Left lobe of liver (tissue), 2 donors: ENCODE measurements at regions not wholly inside any gene's neighbourhood (a gene's known extent, or its start where the extent isn't known, plus 50 kb on each side); places are given as distances from the start of the nearest gene placed in this dataset.
"Not testable (repeated sequence)": the region's sequence is repeated elsewhere in the genome, so short reads cannot be mapped to it uniquely, and the experiment has no call there.

Source experiments
- ATAC-seq: fragments of 200-7000 bp; cut with Tn5 transposase; one replicate; pipeline ENCODE4 v1.9.1; 2020; ENCODE audit warnings: mild to moderate bottlenecking, moderate library complexity
- DNase-seq: peaks from one replicate; pipeline ENCODE4 v3.0.0-alpha.2; 2020; ENCODE audit warnings: low spot score
- donor health status: DM: no; HTN: no; CAD: no; lungs with moderate emphysema.
- donor health status: DM: no; HTN: yes; CAD: no.

DNA sequence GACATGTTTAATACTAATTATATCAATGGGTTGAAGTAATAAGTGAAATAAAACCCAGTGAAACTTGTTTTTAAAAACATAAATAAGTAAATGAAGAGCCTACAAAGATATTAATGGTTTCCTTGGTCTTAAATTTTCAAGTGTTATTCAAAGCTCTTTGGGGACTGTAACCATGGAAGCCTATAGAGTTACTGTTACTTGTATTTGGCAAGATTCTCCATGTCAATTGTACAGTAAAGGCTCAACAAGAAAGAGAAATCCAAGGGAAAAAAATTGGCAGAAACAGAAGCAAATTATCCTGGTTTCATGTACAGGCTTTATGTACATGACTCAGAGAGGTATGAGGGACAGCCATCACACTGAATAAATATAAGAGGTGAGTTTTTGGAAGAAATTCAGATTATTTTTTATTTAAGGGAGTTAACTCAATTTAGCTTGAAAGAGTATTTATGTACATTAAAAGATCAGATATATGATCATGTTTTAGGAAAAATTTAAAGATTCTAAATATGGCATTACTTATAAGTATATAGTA, 151.1 kb upstream of the HMGA2 start:
- DNase-seq, result no peak
- no peak for ATAC-seq

DNA sequence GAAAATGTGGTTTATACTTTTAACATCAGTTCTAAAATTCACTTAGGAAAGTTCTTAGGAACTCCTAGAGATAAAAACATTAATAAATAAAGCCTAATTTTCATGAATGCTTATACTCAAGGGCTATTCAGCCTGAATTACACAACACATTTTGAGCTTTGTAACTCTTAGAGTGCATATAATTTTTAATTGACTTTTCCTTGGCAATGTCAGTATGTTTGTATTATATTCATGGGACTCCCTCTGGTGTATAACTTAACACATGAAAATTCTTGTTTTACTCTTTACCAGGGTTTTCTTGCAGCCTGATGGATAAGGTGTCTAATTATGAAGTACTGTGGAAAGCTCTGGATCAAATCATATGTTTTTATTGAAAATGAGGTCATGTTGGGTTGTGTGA, 150.6 kb upstream of the HMGA2 start:
- ATAC-seq, result no peak

GRCh38 chr12:65675141-65675621, 149.1 kb upstream of the HMGA2 start:
- ATAC-seq (no peak), DNase-seq (no peak)

More for the DNA sequence above, 150.6 kb upstream of the HMGA2 start:
- no peak for DNase-seq

DNA sequence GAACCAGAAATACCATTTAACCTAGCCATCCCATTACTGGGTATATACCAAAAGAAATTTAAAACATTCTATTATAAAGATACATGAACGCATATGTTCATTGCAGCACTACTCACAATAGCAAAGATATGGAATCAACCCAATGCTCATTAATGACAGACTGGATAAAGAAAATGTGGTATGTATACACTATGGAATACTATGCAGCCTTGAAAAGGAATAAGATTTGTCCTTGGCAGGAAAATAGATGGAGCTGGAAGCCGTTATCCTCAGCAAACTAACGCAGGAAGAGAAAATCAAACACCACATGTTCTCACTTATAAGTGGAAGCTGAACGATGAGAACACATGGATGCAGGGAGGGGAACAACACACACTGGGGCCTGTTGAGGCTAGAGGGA, 146.1 kb upstream of the HMGA2 start:
- not testable (repeated sequence) for ATAC-seq, DNase-seq

GRCh38 chr12:65681226-65681625, 143.1 kb upstream of the HMGA2 start:
- ATAC-seq (no peak), DNase-seq (no peak)

GRCh38 chr12:65682112-65682511, 142.2 kb upstream of the HMGA2 start:
- no peak for DNase-seq
- no peak for ATAC-seq

DNA sequence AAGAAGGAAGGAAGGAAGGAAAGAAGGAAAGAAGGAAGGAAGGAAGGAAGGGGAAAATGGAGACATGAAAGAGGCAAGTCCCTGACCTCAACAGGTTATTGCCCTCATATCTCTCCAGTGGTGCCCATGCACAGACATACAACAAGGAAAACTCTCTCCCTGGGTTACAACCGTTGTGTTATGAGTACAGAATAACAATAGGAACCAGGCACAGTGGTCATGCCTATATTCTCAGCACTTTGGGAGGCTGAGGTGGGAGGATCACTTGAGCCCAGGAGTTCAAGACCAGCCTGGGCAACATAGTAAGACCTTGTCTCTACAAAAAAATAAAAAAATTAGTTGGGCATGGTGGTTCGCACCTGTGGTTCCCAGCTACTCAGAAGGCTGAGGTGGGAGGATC, 139.4 kb upstream of the HMGA2 start:
- ATAC-seq (no peak), DNase-seq (no peak)

DNA sequence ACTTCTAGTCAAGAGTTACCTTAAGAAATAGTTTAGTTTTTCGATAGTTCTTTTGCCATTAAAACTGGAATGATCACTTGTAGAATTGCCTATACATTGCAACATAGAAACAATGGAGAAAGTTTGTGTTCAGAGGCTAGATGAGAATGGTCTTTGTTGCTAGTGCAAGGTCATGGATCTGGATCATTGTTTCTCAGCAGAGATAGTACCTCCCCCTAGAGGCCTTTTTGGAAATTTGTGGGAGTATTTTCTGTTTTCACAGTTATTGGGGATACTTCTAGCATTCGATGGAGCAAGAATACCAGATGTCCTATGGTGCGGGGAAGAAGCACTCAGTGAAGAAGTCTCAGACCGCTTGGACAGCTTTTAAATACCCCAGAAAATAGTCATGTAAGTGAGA, 138.8 kb upstream of the HMGA2 start:
- DNase-seq, result no peak
- peak; percentile 61 for ATAC-seq

- no peak for DNase-seq
- no peak for ATAC-seq
These were observed 134.8 kb upstream of the HMGA2 start for GRCh38 chr12:65689508-65689907.

DNA sequence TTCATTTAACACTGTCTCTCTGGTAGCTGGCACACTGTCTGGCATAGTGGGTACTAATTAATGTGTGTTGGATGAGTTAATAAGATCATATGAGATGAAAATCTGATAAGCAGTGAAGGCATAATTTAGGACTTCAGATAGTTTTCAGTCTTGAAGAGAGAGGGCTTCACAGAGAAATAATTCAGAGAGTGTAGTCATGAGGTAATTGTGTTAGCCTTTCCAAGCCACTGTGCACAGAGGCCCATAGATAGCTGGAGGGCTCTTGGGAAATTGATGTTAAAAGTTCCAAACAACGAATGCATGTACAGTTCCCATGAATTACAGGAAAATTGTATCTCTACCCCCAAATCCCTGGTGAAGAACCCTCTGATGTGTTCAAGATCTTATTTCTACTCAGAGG, 133.8 kb upstream of the HMGA2 start:
- ATAC-seq (no peak), DNase-seq (no peak)

DNA sequence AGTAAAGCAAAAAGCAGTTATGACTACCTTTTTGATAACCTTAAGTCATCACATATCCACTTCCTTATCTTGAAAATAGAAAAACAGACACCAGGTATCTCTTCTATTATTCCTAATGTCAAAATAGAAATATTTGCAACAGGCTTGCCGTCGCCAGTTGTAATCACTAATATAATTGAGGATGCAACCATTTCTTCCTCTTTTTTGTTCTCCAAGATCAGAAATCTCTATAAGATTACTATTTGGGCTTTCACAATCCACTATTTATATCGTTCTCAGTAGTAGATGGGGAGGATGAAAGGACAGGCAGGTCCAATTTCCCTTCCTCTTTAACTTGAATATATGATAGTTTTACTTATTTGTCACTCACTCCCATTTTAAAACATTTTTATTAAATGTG, 130.2 kb upstream of the HMGA2 start:
- DNase-seq (no peak), ATAC-seq (no peak)

DNA sequence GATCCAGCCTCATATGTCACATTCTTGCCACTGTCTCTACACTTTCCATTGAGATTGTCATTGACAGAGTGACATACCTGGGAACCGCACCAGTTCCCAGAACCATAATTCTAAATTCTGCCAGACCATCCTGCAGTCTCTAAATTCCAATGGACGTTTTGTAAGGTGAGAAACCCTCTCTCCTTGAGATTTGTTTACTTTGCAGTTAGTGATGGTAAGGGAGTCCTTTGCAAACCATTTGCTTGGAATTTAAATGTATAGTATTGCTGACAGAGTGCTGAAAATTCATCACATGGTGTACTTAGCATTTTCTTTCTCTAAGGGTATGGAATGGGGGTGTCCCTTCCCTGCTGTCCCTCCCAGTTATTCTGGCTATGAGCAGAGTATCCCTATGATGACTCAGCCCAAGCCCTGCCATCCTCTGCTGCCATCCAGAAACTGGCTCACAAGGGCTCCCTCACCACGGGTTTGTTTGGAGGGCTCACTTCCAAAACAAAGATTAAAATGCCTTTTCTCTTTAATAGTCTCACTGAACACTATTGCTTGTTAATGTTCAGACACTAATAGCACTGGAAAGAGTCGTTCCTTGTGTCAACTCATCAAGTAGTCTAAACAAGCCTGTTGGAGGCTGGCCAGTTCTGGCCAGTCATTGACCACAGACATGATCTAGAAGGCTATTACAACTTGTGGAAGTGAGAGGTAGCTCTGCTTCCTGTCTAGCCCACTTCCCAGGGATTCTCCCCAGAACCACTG, 129.0 kb upstream of the HMGA2 start:
- ATAC-seq (peak; percentile 82), DNase-seq (peak; percentile 57)

DNA sequence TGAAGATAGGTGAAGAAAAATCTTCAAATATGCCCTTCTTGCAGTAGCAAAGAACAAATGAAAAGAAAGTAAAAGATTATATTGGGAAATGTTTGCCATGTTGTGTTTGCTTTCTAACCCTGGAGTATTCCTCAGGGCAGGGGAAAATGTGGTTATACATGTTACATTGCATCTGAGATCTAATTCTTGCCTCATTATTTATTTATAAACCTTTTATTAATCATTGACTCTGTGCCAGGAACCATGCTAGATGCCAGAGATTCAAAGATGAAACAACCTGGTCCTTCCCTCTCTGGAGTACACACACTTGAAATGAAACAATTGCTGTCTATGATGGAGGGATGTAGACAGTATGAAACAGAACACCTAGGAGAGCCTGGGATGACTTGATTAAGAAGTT, 128.1 kb upstream of the HMGA2 start:
- ATAC-seq (no peak), DNase-seq (no peak)

DNA sequence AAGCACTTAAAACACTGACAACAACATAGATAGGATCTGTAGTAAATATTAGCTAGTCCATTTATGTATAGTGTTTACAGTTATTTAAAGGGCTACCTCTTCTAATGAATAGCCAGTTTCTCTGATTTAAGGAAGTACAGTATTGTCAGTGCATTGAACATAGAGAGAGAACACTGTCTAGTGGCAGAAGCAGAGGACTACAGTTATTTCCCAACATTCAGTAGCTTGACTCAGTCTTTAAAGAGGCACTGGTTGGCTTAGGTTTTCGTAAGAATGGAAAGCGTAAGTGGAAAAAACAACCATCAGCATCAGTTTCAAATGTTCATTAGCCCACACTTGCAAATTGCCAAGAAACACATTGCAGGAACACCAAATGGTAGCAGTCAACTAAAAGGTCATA, 125.0 kb upstream of the HMGA2 start:
- no peak for ATAC-seq
- no peak for DNase-seq

GRCh38 chr12:65703176-65703575, 121.1 kb upstream of the HMGA2 start:
- ATAC-seq (no peak), DNase-seq (no peak)

GRCh38 chr12:65705380-65705876, 118.9 kb upstream of the HMGA2 start:
- DNase-seq (no peak), ATAC-seq (no peak)

DNA sequence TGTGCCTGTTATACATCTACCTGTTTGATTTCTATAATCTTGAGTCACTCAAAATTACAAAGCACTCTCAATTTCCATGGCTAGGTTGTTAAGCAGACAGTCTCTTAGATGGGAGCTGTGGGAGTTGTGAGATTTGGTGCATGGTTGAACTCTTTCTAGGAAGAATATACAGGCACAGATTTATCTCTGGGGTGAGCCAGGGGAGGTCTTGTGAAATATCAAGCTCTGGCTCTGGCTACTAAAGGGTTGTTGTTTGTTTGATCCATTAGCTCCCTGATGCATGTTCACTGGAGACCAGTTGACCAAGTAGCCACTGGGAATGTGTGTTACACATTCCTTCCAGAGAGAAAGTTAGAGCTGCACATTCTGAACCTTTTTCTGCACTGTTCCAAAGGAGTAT, 117.2 kb upstream of the HMGA2 start:
- DNase-seq (no peak), ATAC-seq (no peak)

GRCh38 chr12:65712260-65713004, 111.9 kb upstream of the HMGA2 start:
- ATAC-seq (no peak), DNase-seq (no peak)

- ATAC-seq (no peak), DNase-seq (no peak)
These were observed 108.3 kb upstream of the HMGA2 start for GRCh38 chr12:65715961-65716360.

GRCh38 chr12:65720136-65721130, 103.8 kb upstream of the HMGA2 start:
- no peak for DNase-seq
- ATAC-seq, result no peak
